H1 (cell line): ENCODE measurements at regions not wholly inside any gene's neighbourhood (a gene's known extent, or its start where the extent isn't known, plus 50 kb on each side); places are given as distances from the start of the nearest gene placed in this dataset.

Experiments
- CTCF ChIA-PET: fragments of 300-600 bp; sonication (Branson Sonifier 250); formaldehyde crosslinking; loops from one replicate; lab custom pipeline; 2021; ENCODE audit not compliant: partially characterized antibody; lab: Charles Lee
- POLR2A ChIA-PET: fragments of 300-600 bp; sonication (Branson Sonifier 250); formaldehyde crosslinking; loops from one replicate; lab custom pipeline; 2021; ENCODE audit warnings: inconsistent platforms; ENCODE audit not compliant: partially characterized antibody; lab: Charles Lee
- DNase-seq, 2 experiments: peaks; one replicate each; pipeline versions ENCODE4 v3.0.0 to v3.0.0-alpha.2; 2010 to 2022; ENCODE audit warnings: low spot score in 2 of 2, low read depth in 1 of 2, mixed read lengths in 1 of 2
- FAIRE-seq: peaks from 2 replicates; lab custom pipeline; 2011; peaks lifted over from hg19 to GRCh38; lab: Jason Lieb, UNC
- H2AFZ ChIP-seq: 2 replicates; pipeline ENCODE4 v1.8.1; 2012; ENCODE audit warnings: low read length, inconsistent platforms
- H2AK5ac ChIP-seq: 2 replicates; pipeline ENCODE4 v1.6.1; 2013; ENCODE audit warnings: low read depth, low read length
- H2BK120ac ChIP-seq: replicated peaks from 2 replicates; pipeline ENCODE3; 2013; ENCODE audit warnings: low read depth, low read length, inconsistent platforms
- H2BK12ac ChIP-seq: 2 replicates; pipeline ENCODE4 v1.6.1; 2013; ENCODE audit warnings: low read depth, low read length
- H2BK15ac ChIP-seq: 2 replicates; pipeline ENCODE4 v1.6.1; 2013; ENCODE audit warnings: low read length
- H2BK20ac ChIP-seq: 2 replicates; pipeline ENCODE4 v1.6.1; 2013; ENCODE audit warnings: low read length
- H2BK5ac ChIP-seq: 2 replicates; pipeline ENCODE4 v1.6.1; 2013; ENCODE audit warnings: low read depth, low read length
- H3K14ac ChIP-seq: 2 replicates; pipeline ENCODE4 v1.6.1; 2013; ENCODE audit warnings: inconsistent platforms; ENCODE audit not compliant: insufficient read length
- H3K18ac ChIP-seq: 2 replicates; pipeline ENCODE4 v1.6.1; 2013; ENCODE audit warnings: low read length; ENCODE audit errors: extremely low read depth
- H3K23ac ChIP-seq: 2 replicates; pipeline ENCODE4 v1.6.1; 2013; ENCODE audit warnings: inconsistent platforms; ENCODE audit not compliant: insufficient read length
- H3K23me2 ChIP-seq: 2 replicates; pipeline ENCODE4 v1.6.1; 2013; ENCODE audit warnings: low read depth, low read length
- H3K27ac ChIP-seq: 2 replicates; pipeline ENCODE4 v1.6.1; 2011; ENCODE audit warnings: low read depth, low read length, inconsistent platforms
- H3K27me3 ChIP-seq, 4 experiments: replicated peaks in 1 of 4; 1 replicate in 1 of 4; 2 replicates in 3 of 4; pipeline versions ENCODE4 v1.6.1 to v1.8.1; 2011 to 2013; ENCODE audit warnings: low read length in 3 of 4, mild to moderate bottlenecking in 3 of 4, inconsistent platforms in 2 of 4, mixed read lengths in 2 of 4, moderate library complexity in 1 of 4; ENCODE audit not compliant: control insufficient read depth in 3 of 4, insufficient read depth in 3 of 4; ENCODE audit errors: extremely low read depth in 1 of 4
- H3K36me3 ChIP-seq, 4 experiments: 2 replicates each; pipeline versions ENCODE4 v1.6.1 to v1.8.1; 2011 to 2013; ENCODE audit warnings: mild to moderate bottlenecking in 4 of 4, low read length in 3 of 4, moderate library complexity in 2 of 4, control low read depth in 1 of 4, inconsistent platforms in 1 of 4; ENCODE audit not compliant: insufficient read depth in 4 of 4, control insufficient read depth in 2 of 4
- H3K4ac ChIP-seq: replicated peaks from 2 replicates; pipeline ENCODE3; 2013; ENCODE audit warnings: low read length, low read depth, mixed read lengths, inconsistent platforms; ENCODE audit not compliant: insufficient read length
- H3K4me1 ChIP-seq, 4 experiments: replicated peaks in 1 of 4; 1 replicate in 1 of 4; 2 replicates in 3 of 4; pipeline versions ENCODE4 v1.6.1 to v1.8.1; 2011 to 2013; ENCODE audit warnings: low read length in 3 of 4, inconsistent platforms in 2 of 4, mixed read lengths in 1 of 4; ENCODE audit not compliant: insufficient read depth in 4 of 4, control insufficient read depth in 3 of 4
- H3K4me2 ChIP-seq, 2 experiments: 2 replicates each; pipeline versions ENCODE4 v1.6.1 to v1.8.1; 2011 to 2013; ENCODE audit warnings: low read depth in 2 of 2, low read length in 2 of 2, control low read depth in 1 of 2, inconsistent platforms in 1 of 2, mild to moderate bottlenecking in 1 of 2; ENCODE audit not compliant: insufficient read depth in 1 of 2
- H3K4me3 ChIP-seq, 4 experiments: fragments of 200-600, 300-600 bp in 1 of 4; sonication (generic), shearing (Covaris generic), sonication (Bioruptor Twin) in 1 of 4; 2 replicates each; pipeline versions ENCODE4 v1.5.1 to v1.8.1; 2011 to 2016; ENCODE audit warnings: low read length in 4 of 4, low read depth in 3 of 4, control low read depth in 2 of 4, inconsistent platforms in 2 of 4, mild to moderate bottlenecking in 2 of 4, mixed read lengths in 1 of 4, moderate library complexity in 1 of 4; ENCODE audit not compliant: insufficient read depth in 2 of 4; ENCODE audit errors: extremely low read depth in 1 of 4
- H3K56ac ChIP-seq: replicated peaks from 2 replicates; pipeline ENCODE3; 2013; ENCODE audit warnings: low read depth, mild to moderate bottlenecking, mixed read lengths, low read length, inconsistent platforms; ENCODE audit not compliant: insufficient read length
- H3K79me1 ChIP-seq: 2 replicates; pipeline ENCODE4 v1.6.1; 2013; ENCODE audit warnings: low read depth, low read length, control low read depth
- H3K79me2 ChIP-seq, 2 experiments: 2 replicates each; pipeline versions ENCODE4 v1.6.1 to v1.8.1; 2012 to 2013; ENCODE audit warnings: low read length in 2 of 2, mild to moderate bottlenecking in 2 of 2, inconsistent platforms in 1 of 2; ENCODE audit not compliant: insufficient read depth in 2 of 2, control insufficient read depth in 1 of 2
- H3K9ac ChIP-seq, 4 experiments: replicated peaks in 1 of 4; 1 replicate in 1 of 4; 2 replicates in 3 of 4; pipeline versions ENCODE4 v1.6.1 to v1.8.1; 2011 to 2013; ENCODE audit warnings: low read depth in 3 of 4, low read length in 3 of 4, control low read depth in 2 of 4, mild to moderate bottlenecking in 2 of 4, moderate library complexity in 2 of 4, inconsistent platforms in 1 of 4; ENCODE audit errors: extremely low read depth in 1 of 4
- H3K9me3 ChIP-seq, 2 experiments: 2 replicates each; pipeline versions ENCODE4 v1.6.1 to v1.8.1; 2012 to 2013; ENCODE audit warnings: mild to moderate bottlenecking in 2 of 2, moderate library complexity in 2 of 2, control low read depth in 1 of 2, inconsistent platforms in 1 of 2, low read depth in 1 of 2, low read length in 1 of 2, mixed read lengths in 1 of 2; ENCODE audit not compliant: insufficient read depth in 2 of 2
- H4K20me1 ChIP-seq, 2 experiments: replicated peaks in 1 of 2; 2 replicates each; pipeline versions ENCODE3 to v1.8.1; 2011 to 2013; ENCODE audit warnings: inconsistent platforms in 2 of 2, low read length in 2 of 2, mild to moderate bottlenecking in 1 of 2; ENCODE audit not compliant: insufficient read depth in 2 of 2, control insufficient read depth in 1 of 2
- H4K5ac ChIP-seq: 2 replicates; pipeline ENCODE4 v1.6.1; 2013; ENCODE audit warnings: low read length, low read depth, mixed read lengths, inconsistent platforms; ENCODE audit not compliant: insufficient read length
- H4K8ac ChIP-seq: 2 replicates; pipeline ENCODE4 v1.8.0; 2013; ENCODE audit warnings: mild to moderate bottlenecking, moderate library complexity, low read length, inconsistent platforms; ENCODE audit not compliant: insufficient read depth; ENCODE audit errors: extremely low read depth
- H4K91ac ChIP-seq: replicated peaks from 2 replicates; pipeline ENCODE3; 2013; ENCODE audit warnings: low read length, mixed read lengths, inconsistent platforms; ENCODE audit not compliant: insufficient read length
- ATF2 ChIP-seq: IDR thresholded peaks from 2 replicates; pipeline ENCODE4 v1.6.1; 2012; ENCODE audit warnings: low read length, inconsistent platforms
- BCL11A ChIP-seq, 2 experiments: IDR thresholded peaks; one replicate each; pipeline ENCODE4 v1.6.1; 2011; ENCODE audit warnings: low read depth in 2 of 2, low read length in 2 of 2, mild to moderate bottlenecking in 2 of 2
- CBX8 ChIP-seq: fragments of 300-800, 300-1000 bp; sonication (generic); IDR thresholded peaks from 2 replicates; pipeline ENCODE4 v1.7.1; 2016; ENCODE audit warnings: low read depth, low read length, borderline replicate concordance
- CEBPB ChIP-seq: IDR thresholded peaks from 2 replicates; pipeline ENCODE4 v1.6.1; 2012; ENCODE audit warnings: low read depth, low read length
- JUN ChIP-seq: IDR thresholded peaks from 2 replicates; pipeline ENCODE4 v1.6.1; 2011; ENCODE audit warnings: low read depth, mild to moderate bottlenecking, improper control_type of control experiment, low read length
- NANOG ChIP-seq: IDR thresholded peaks from 2 replicates; pipeline ENCODE4 v1.6.1; 2011; ENCODE audit warnings: low read length, low read depth, mild to moderate bottlenecking, inconsistent platforms; ENCODE audit not compliant: insufficient read depth, poor library complexity, severe bottlenecking
- POLR2A ChIP-seq, 2 experiments: IDR thresholded peaks; 1 replicate in 1 of 2; 2 replicates in 1 of 2; pipeline ENCODE4 v1.6.1; 2011; ENCODE audit warnings: low read depth in 2 of 2, low read length in 2 of 2, mild to moderate bottlenecking in 2 of 2; ENCODE audit errors: control extremely low read depth in 1 of 2
- SIN3A ChIP-seq, 2 experiments: IDR thresholded peaks in 1 of 2; conservative IDR thresholded peaks in 1 of 2; 2 replicates each; pipeline ENCODE4 v1.6.1; 2011 to 2012; ENCODE audit warnings: low read length in 2 of 2, improper control_type of control experiment in 1 of 2, low read depth in 1 of 2, mild to moderate bottlenecking in 1 of 2
- SIRT6 ChIP-seq: IDR thresholded peaks from one replicate; pipeline ENCODE4 v1.7.1; 2012; ENCODE audit warnings: low read length, inconsistent platforms
- WGBS, 2 experiments: shearing (Covaris generic) in 1 of 2; methylation state at CpG; one replicate each; pipeline versions ENCODE4 v1.1.6 to v1.1.7; 2013 to 2015; ENCODE audit warnings: low lambda C conversion rate in 2 of 2, mixed read lengths in 2 of 2, inconsistent platforms in 1 of 2, low coverage in 1 of 2, missing lambda C conversion rate in 1 of 2; ENCODE audit not compliant: insufficient replicate concordance in 2 of 2, insufficient coverage in 1 of 2, insufficient read length in 1 of 2; ENCODE audit errors: extremely low coverage in 1 of 2, missing lambda C conversion rate in 1 of 2; 5-methylcytosine and 5-hydroxymethylcytosine counted together

DNA sequence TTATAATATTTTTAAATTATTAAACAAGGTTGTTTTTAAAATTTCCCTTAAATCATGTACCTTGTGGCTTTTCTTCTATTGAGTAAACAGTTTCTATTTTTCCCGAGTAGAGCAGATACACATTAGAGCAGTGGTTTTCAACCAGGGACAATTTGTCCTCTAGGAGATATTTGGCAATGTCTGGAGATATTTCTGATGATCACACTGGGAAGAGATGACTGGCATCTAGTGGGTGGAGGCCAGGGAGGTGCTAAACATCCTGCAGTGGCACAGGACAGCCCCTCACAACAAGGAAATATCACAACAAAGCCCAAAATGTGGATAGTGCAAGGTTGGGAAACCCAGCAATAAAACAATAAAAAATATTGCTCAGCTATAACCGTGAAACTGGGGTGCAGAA, 113.0 kb upstream of the PTPRG start:
- no peak overlapping the region for H2AFZ ChIP-seq
- no peak overlapping the region for H3K9ac ChIP-seq
- H2BK20ac ChIP-seq, result no peak overlapping the region
- no peaks in the 10 kb centered on the region for H3K79me2 ChIP-seq
- H3K23ac ChIP-seq, result no peak overlapping the region
- no peak overlapping the region for H2BK5ac ChIP-seq
- H3K27ac ChIP-seq, result no peak overlapping the region
- no peak overlapping the region for H3K4me3 ChIP-seq
- no peak for DNase-seq
- no peaks in the 10 kb centered on the region for H3K23me2 ChIP-seq
- H3K4me2 ChIP-seq, result no peak overlapping the region
- POLR2A ChIA-PET, result no interaction called here
- H3K56ac ChIP-seq, result no peak overlapping the region
- H2BK15ac ChIP-seq, result no peak overlapping the region
- H2BK12ac ChIP-seq, result no peak overlapping the region
- H3K79me1 ChIP-seq, result no peaks in the 10 kb centered on the region
- no peaks in the 10 kb centered on the region for H3K36me3 ChIP-seq
- H3K27me3 ChIP-seq, result no peaks in the 10 kb centered on the region
- no peak overlapping the region for H3K14ac ChIP-seq
- no peaks in the 10 kb centered on the region for H3K4me1 ChIP-seq
- CTCF ChIA-PET, result interaction anchor here (0.7 to 1.1 kb wide), 2 partner anchors 11 to 1607 kb away, joined by 3 to 4 read pairs; no protein-coding TSS in a partner anchor
- no peak overlapping the region for H4K8ac ChIP-seq
- 87% methylated on average over 2 of the region's 2 CpGs; no CpG with 5 or more reads in 1 of the 2 experiments for WGBS, 2 experiments
- no peak overlapping the region for H4K91ac ChIP-seq
- H4K5ac ChIP-seq, result no peak overlapping the region
- no peak for FAIRE-seq
- H3K4ac ChIP-seq, result no peak overlapping the region
- H2AK5ac ChIP-seq, result no peak overlapping the region
- no peak overlapping the region for H3K18ac ChIP-seq
- H3K9me3 ChIP-seq, result no peaks in the 10 kb centered on the region
- H4K20me1 ChIP-seq, result no peaks in the 10 kb centered on the region
- no peak overlapping the region for H2BK120ac ChIP-seq
- TF ChIP-seq CEBPB (no peak), POLR2A (IDR thresholded peaks at IDR 0.05; ENCODE audit: control extremely low read depth in 1 of 2, low read depth in 2 of 2, low read length in 2 of 2) (no peak), JUN (no peak), CBX8 (no peak), SIN3A (conservative IDR thresholded peaks at IDR 0.05 in 1 of 2, IDR thresholded peaks at IDR 0.05 in 1 of 2; ENCODE audit: low read depth in 1 of 2, low read length in 2 of 2) (no peak), NANOG (no peak), BCL11A (IDR thresholded peaks at IDR 0.05; ENCODE audit: low read depth in 2 of 2, low read length in 2 of 2) (no peak), ATF2 (no peak), SIRT6 (no peak)
